Retinal pigment epithelial cell (primary cell): ENCODE measurements at regions not wholly inside any gene's neighbourhood (a gene's known extent, or its start where the extent isn't known, plus 50 kb on each side); places are given as distances from the start of the nearest gene placed in this dataset.

ENCODE experiments used
- DNase-seq: peaks from one replicate; pipeline ENCODE4 v3.0.0-alpha.2; 2010; ENCODE audit warnings: low read depth
- H3K4me3 ChIP-seq: 2 replicates; pipeline ENCODE4 v1.5.1; 2011; ENCODE audit warnings: mild to moderate bottlenecking, low read length, control low read depth, moderate library complexity
- TF ChIP-seq, protein P1 (sequence below): conservative IDR thresholded peaks from 2 replicates; pipeline ENCODE4 v1.5.1; 2011; ENCODE audit warnings: low read depth, low read length, control low read depth, inconsistent platforms

DNA sequence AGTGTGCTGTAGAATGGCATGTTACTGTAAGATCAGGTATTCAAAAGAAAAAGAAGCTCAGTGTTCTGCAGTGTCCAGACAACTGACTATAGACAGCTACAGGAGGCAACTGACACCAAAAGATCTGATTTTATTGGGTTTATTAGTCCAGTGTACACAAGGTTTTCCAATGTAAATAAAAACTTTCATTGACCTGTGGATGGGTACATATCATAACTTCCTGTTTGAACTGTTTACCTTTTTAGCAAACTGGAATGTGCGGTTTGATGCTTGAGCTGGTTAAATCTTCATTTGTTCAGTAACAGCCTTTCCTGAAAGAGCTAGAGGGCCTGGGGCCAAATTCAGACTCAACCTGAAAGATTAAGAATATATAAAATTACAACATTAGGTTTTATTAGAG lies 172.6 kb upstream of the SP8 start:
- H3K4me3 ChIP-seq = no peak overlapping the region
- DNase-seq = no peak
- TF ChIP-seq, protein P1, sequence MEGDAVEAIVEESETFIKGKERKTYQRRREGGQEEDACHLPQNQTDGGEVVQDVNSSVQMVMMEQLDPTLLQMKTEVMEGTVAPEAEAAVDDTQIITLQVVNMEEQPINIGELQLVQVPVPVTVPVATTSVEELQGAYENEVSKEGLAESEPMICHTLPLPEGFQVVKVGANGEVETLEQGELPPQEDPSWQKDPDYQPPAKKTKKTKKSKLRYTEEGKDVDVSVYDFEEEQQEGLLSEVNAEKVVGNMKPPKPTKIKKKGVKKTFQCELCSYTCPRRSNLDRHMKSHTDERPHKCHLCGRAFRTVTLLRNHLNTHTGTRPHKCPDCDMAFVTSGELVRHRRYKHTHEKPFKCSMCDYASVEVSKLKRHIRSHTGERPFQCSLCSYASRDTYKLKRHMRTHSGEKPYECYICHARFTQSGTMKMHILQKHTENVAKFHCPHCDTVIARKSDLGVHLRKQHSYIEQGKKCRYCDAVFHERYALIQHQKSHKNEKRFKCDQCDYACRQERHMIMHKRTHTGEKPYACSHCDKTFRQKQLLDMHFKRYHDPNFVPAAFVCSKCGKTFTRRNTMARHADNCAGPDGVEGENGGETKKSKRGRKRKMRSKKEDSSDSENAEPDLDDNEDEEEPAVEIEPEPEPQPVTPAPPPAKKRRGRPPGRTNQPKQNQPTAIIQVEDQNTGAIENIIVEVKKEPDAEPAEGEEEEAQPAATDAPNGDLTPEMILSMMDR = no peak

DNA sequence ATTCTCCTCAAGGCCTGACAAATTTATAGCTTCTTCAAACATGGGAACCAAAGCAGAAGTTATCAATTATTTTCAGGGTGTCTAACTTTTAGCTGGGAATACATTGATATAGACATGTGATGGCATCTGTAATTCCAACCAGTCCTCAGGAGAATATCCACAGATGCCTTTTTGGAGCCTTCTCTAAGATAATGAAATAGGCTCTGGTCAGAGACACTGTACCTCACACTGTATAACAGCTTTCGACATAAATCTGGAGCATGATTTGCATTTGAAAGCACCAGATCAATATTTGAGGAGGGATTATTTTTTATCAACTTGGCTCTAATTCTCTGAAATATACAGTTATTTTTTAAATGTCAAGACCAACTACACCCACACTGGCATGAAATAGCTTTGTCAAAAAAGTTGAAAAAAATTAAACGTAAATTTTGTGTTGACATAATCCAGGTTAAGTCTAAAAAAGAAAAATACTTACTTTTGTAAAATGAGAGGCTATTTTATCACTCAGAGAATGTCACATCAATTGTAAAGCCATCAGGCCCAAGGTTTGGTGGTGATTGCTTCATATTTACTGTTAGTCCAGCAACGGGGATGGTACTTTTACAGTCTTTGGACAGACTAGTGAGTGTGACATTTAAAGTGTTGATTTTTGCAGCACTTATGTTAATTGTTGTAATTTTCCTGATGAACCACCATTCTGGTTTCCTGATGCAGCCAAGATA lies 177.0 kb upstream of the SP8 start:
- DNase-seq = no peak
- H3K4me3 ChIP-seq = no peak overlapping the region
- TF ChIP-seq, protein P1 = no peak

DNA sequence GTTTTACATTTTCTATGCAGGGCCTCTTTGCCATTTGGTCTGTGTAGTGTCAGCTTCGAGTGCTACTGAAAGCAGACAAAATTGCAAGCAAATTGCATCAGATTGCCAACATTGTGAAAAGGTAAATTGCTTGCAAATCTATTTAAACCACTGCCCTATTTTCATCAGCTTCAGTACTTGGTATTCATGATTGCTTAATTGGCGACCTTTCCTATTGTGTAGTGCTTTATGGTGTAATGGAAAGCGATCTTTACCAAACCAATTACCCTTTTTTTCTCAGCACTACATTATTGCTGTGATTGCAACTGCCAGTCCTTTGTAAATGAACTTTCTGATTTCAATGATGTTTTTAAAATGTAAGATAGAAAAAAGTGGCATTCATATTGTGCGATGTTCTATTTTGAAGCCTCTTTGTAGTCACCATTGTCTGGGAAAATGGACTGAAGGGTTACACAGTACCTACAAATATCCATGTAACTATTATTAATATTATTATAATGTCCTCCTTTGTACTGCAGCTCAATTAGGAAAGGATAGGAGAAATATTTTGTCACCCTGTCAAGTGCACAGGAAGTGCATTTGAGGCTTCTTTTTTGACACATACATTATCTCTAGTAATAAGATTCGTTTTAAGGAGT lies 177.7 kb upstream of the SP8 start:
- no peak overlapping the region for H3K4me3 ChIP-seq
- no peak for DNase-seq
- TF ChIP-seq, protein P1 = no peak

DNA sequence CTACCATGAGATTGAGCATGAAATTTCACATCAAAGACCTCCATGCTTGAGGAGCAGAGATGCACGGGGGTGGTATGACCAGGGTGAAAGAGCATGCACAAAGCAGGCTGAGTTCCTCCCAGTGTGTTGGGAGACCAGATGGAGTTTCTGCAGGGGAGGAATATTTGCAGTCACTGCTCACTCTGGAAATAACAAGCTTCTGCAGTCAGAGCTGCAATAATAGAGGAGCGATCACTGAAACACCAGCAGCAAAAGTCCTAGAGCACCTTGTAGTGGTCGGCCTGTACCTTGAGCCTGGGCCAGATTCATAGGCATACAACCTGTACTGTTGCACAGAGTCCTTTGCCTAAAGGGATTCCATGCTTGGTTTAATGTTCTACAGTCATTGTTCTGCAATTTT lies 184.5 kb upstream of the SP8 start:
- TF ChIP-seq, protein P1 = no peak
- no peak for DNase-seq
- H3K4me3 ChIP-seq = no peak overlapping the region

DNA sequence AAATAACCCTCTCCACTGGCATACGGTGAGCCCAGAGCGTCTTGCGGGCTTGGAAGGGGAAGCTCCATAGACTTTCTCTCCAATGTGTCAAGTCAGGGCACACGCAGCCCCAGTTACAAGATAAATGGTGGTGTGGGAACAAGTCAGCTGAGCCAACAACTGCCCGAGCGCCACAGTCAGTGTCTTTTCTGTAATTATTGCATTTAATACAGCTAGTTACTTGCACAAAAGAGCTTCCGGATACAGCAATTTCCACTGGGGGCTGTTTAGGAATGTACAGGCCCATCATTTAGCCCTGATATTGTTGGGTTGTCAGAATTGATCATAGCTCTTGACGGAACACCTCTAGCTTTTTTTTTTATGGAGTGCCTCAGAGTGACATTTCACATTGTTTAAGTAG lies 193.5 kb upstream of the SP8 start:
- H3K4me3 ChIP-seq = no peak overlapping the region
- TF ChIP-seq, protein P1 = no peak
- DNase-seq = no peak

DNA sequence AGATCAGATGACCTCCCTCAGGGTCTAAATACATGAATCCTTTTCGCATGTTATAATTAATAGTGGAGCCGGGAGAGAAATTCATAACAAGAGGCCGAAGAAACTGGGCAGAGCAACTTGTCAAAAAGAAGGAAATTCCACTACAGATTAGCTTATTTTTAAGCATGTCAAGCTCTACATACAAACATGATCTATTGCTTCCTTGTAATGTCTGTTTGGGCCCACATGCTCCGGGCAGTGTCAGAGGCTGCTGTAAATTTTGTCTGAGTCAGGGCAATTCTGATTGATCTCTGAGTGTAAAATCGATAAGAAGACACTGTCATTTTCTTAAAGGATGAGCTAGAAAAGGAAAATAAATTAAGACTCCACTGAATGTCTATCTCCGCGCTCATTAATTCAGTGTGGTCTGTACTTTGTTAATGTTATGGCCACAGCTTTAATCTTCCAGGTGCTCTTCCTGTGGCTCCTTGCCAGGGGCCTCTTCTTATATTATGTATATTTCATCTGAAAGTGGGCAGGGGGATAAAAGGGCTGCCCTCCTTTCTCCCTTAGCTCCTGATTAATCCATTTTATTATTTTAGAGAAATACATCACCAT lies 194.1 kb upstream of the SP8 start:
- no peak for DNase-seq
- TF ChIP-seq, protein P1 = no peak
- no peak overlapping the region for H3K4me3 ChIP-seq

DNA sequence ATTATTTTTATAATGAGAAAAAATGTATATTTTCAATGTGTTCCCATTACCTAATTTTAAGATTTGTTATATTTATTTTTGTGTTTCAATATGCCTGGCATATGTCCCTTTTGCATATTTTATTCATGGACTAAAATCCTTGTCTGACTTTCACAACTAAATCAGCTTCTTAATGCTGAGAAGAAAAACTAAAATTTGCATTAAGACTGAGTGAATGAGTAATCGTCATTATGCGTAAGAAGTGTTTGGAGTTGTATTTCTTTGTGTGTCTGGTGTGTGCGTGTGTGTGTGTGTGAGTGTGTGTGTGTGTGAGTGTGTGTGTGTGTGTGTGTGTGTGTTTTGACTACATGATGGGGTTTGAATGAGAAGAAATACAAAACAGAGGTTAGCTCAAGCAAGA lies 201.7 kb upstream of the SP8 start:
- H3K4me3 ChIP-seq = no peak overlapping the region
- TF ChIP-seq, protein P1 = no peak
- DNase-seq = no peak
